Astrocyte (in vitro differentiated cells and primary cell): ENCODE measurements at regions not wholly inside any gene's neighbourhood (a gene's known extent, or its start where the extent isn't known, plus 50 kb on each side); places are given as distances from the start of the nearest gene placed in this dataset.

Experiments
- CTCF ChIP-seq: IDR thresholded peaks from 2 replicates; pipeline ENCODE4 v1.5.1; 2011; ENCODE audit warnings: low read depth, mild to moderate bottlenecking, inconsistent platforms, low read length, moderate library complexity; ENCODE audit not compliant: insufficient read depth
- EZH2 ChIP-seq: IDR thresholded peaks from 2 replicates; pipeline ENCODE4 v1.6.1; 2012; ENCODE audit warnings: mild to moderate bottlenecking, low read length, inconsistent platforms; ENCODE audit not compliant: insufficient read depth

- TF ChIP-seq CTCF (peak; percentile 57), EZH2 (no peak)
Observed at GRCh38 chr11:8338138-8338537, 74.5 kb upstream of the LMO1 start.
